ENCODE measurements at regions not wholly inside any gene's neighbourhood (a gene's known extent, or its start where the extent isn't known, plus 50 kb on each side); places are given as distances from the start of the nearest gene placed in this dataset.
"Not testable (repeated sequence)": the region's sequence is repeated elsewhere in the genome, so short reads cannot be mapped to it uniquely, and the experiment has no call there.

DNA sequence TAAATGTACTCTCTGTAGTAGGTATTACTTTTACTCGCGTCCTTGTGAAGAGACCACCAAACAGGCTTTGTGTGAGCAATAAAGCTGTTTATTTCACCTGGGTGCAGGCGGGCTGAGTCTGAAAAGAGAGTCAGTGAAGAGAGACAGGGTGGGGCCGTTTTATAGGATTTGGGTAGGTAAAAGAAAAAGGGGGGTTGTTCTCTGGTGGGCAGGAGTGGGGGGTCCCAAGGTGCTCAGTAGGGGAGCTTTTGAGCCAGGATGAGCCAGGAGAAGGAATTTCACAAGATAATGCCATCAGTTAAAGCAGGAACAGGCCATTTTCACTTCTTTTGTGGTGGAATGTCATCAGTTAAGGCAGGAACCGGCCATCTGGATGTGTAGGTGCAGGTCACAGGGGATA is 918.7 kb upstream of the CRIM1 start:
- H2AFZ ChIP-seq (ENCODE audit: low read length); H3K4me3 ChIP-seq (ENCODE audit: extremely low read depth in 1 of 4, insufficient read depth in 2 of 4, low read depth in 3 of 4, low read length in 4 of 4); H3K23ac ChIP-seq (ENCODE audit: insufficient read length); H3K79me1 ChIP-seq (ENCODE audit: low read depth, low read length); H3K79me2 ChIP-seq (ENCODE audit: control insufficient read depth in 1 of 2, insufficient read depth in 2 of 2, low read length in 2 of 2); FAIRE-seq; H2AK5ac ChIP-seq (ENCODE audit: low read depth, low read length); H3K4me2 ChIP-seq (ENCODE audit: insufficient read depth in 1 of 2, low read depth in 2 of 2, low read length in 2 of 2); H4K5ac ChIP-seq (ENCODE audit: insufficient read length, low read depth, low read length); H3K4me1 ChIP-seq (replicated peaks in 1 of 4; ENCODE audit: control insufficient read depth in 3 of 4, insufficient read depth in 4 of 4, low read length in 3 of 4); H3K56ac ChIP-seq (replicated peaks; ENCODE audit: insufficient read length, low read depth, low read length); H3K9me3 ChIP-seq (ENCODE audit: insufficient read depth in 2 of 2, low read depth in 1 of 2, low read length in 1 of 2); POLR2A ChIA-PET (ENCODE audit: partially characterized antibody); H3K18ac ChIP-seq (ENCODE audit: extremely low read depth, low read length); H4K8ac ChIP-seq (ENCODE audit: extremely low read depth, insufficient read depth, low read length); H3K27me3 ChIP-seq (replicated peaks in 1 of 4; ENCODE audit: control insufficient read depth in 3 of 4, extremely low read depth in 1 of 4, insufficient read depth in 3 of 4, low read length in 3 of 4); H2BK20ac ChIP-seq (ENCODE audit: low read length); H4K91ac ChIP-seq (replicated peaks; ENCODE audit: insufficient read length, low read length); H3K4ac ChIP-seq (replicated peaks; ENCODE audit: insufficient read length, low read depth, low read length); H2BK15ac ChIP-seq (ENCODE audit: low read length); H3K23me2 ChIP-seq (ENCODE audit: low read depth, low read length); H3K27ac ChIP-seq (ENCODE audit: low read depth, low read length); H3K9ac ChIP-seq (replicated peaks in 1 of 4; ENCODE audit: extremely low read depth in 1 of 4, low read depth in 3 of 4, low read length in 3 of 4); H3K14ac ChIP-seq (ENCODE audit: insufficient read length); H4K20me1 ChIP-seq (replicated peaks in 1 of 2; ENCODE audit: control insufficient read depth in 1 of 2, insufficient read depth in 2 of 2, low read length in 2 of 2); H2BK5ac ChIP-seq (ENCODE audit: low read depth, low read length); H2BK120ac ChIP-seq (replicated peaks; ENCODE audit: low read depth, low read length); H2BK12ac ChIP-seq (ENCODE audit: low read depth, low read length): not testable (repeated sequence)
- 8% methylated on average over 5 of the region's 5 CpGs; no CpG with 5 or more reads in 1 of the 2 experiments for WGBS, 2 experiments (ENCODE audit: extremely low coverage in 1 of 2, insufficient coverage in 1 of 2, insufficient read length in 1 of 2, insufficient replicate concordance in 2 of 2, low coverage in 1 of 2, low lambda C conversion rate in 2 of 2, missing lambda C conversion rate in 1 of 2)
- peak in 1 of 2 experiments; percentile 38 for DNase-seq (ENCODE audit: low read depth in 1 of 2, low spot score in 2 of 2)
- CTCF ChIA-PET (ENCODE audit: partially characterized antibody): interaction anchor here (0.7 to 1.0 kb wide), 2 partner anchors 26 to 131 kb away, joined by 3 to 6 read pairs; no protein-coding TSS in a partner anchor
- peaks cover 0 to 17% (median 3%) of the 10 kb centered on the region in 4 experiments; a peak in 3 of 8 replicates for H3K36me3 ChIP-seq (ENCODE audit: control insufficient read depth in 2 of 4, insufficient read depth in 4 of 4, low read length in 3 of 4)

Measured in H1 (cell line).